Keratinocyte (primary cell): ENCODE measurements at regions not wholly inside any gene's neighbourhood (a gene's known extent, or its start where the extent isn't known, plus 50 kb on each side); places are given as distances from the start of the nearest gene placed in this dataset.

Source experiments
- DNase-seq: peaks from one replicate; pipeline ENCODE4 v3.0.0-alpha.2; 2011; ENCODE audit warnings: low read depth, missing footprints, low spot score
- FAIRE-seq: peaks from 2 replicates; lab custom pipeline; 2011; peaks lifted over from hg19 to GRCh38; lab: Jason Lieb, UNC
- H2AFZ ChIP-seq: 2 replicates; pipeline ENCODE4 v1.6.0; 2012; ENCODE audit warnings: low read length, control low read depth, inconsistent platforms; ENCODE audit not compliant: control insufficient read depth
- H3K27ac ChIP-seq: 2 replicates; pipeline ENCODE4 v1.5.1; 2011; ENCODE audit warnings: low read length; ENCODE audit not compliant: control insufficient read depth, insufficient read depth
- H3K27me3 ChIP-seq: 3 replicates; pipeline ENCODE4 v1.6.0; 2011; ENCODE audit warnings: low read length; ENCODE audit not compliant: control insufficient read depth, insufficient read depth; ENCODE audit errors: extremely low read depth
- H3K36me3 ChIP-seq, 2 experiments: 2 replicates in 1 of 2; 3 replicates in 1 of 2; pipeline ENCODE4 v1.5.1; 2011; ENCODE audit warnings: low read length in 2 of 2, mild to moderate bottlenecking in 1 of 2; ENCODE audit not compliant: control insufficient read depth in 2 of 2, insufficient read depth in 2 of 2; ENCODE audit errors: extremely low read depth in 1 of 2
- H3K4me1 ChIP-seq: 3 replicates; pipeline ENCODE4 v1.5.1; 2011; ENCODE audit warnings: low read length; ENCODE audit not compliant: control insufficient read depth, insufficient read depth; ENCODE audit errors: extremely low read depth
- H3K4me2 ChIP-seq: 3 replicates; pipeline ENCODE4 v1.6.0; 2011; ENCODE audit warnings: low read depth, low read length; ENCODE audit not compliant: control insufficient read depth, insufficient read depth; ENCODE audit errors: extremely low read depth
- H3K4me3 ChIP-seq, 3 experiments: fragments of 200-600 bp in 1 of 3; sonication (generic) in 1 of 3; 2 replicates in 2 of 3; 3 replicates in 1 of 3; pipeline ENCODE4 v1.5.1; 2011 to 2016; ENCODE audit warnings: low read length in 3 of 3, mild to moderate bottlenecking in 3 of 3, control low read depth in 2 of 3, inconsistent platforms in 1 of 3, low read depth in 1 of 3, mixed read lengths in 1 of 3, mixed run types in 1 of 3, moderate library complexity in 1 of 3; ENCODE audit not compliant: control insufficient read depth in 2 of 3, insufficient read depth in 2 of 3; ENCODE audit errors: extremely low read depth in 1 of 3
- H3K79me2 ChIP-seq: 2 replicates; pipeline ENCODE4 v1.6.0; 2012; ENCODE audit warnings: low read length; ENCODE audit not compliant: control insufficient read depth, insufficient read depth
- H3K9ac ChIP-seq: 3 replicates; pipeline ENCODE4 v1.6.0; 2011; ENCODE audit warnings: low read length; ENCODE audit not compliant: control insufficient read depth, insufficient read depth; ENCODE audit errors: extremely low read depth
- H3K9me1 ChIP-seq: 3 replicates; pipeline ENCODE4 v1.6.0; 2011; ENCODE audit warnings: low read length; ENCODE audit not compliant: control insufficient read depth, insufficient read depth; ENCODE audit errors: extremely low read depth
- H3K9me3 ChIP-seq: 2 replicates; pipeline ENCODE4 v1.5.1; 2012; ENCODE audit warnings: low read depth, low read length; ENCODE audit not compliant: control insufficient read depth
- H4K20me1 ChIP-seq: 3 replicates; pipeline ENCODE4 v1.6.0; 2011; ENCODE audit warnings: low read length; ENCODE audit not compliant: control insufficient read depth, insufficient read depth; ENCODE audit errors: extremely low read depth
- EZH2 ChIP-seq: IDR thresholded peaks from one replicate; pipeline ENCODE4 v1.6.1; 2012; ENCODE audit warnings: inconsistent platforms, mild to moderate bottlenecking, low read length, moderate library complexity
- dilution Hi-C: fragments of 300-500 bp; cut with MboI; formaldehyde crosslinking; loops from one replicate; pipeline ENCODE4 v1.7.0; 2020; ENCODE audit warnings: low sequenced_read_pairs; ENCODE audit not compliant: extremely low pct_ligation_motif_present
- TF ChIP-seq, protein P1 (sequence below), 3 experiments: IDR thresholded peaks in 1 of 3; conservative IDR thresholded peaks in 1 of 3; optimal IDR thresholded peaks in 1 of 3; 2 replicates in 2 of 3; 3 replicates in 1 of 3; pipeline versions ENCODE3 to v1.5.1; 2011; ENCODE audit warnings: low read length in 3 of 3, mild to moderate bottlenecking in 3 of 3, moderate library complexity in 2 of 3, control low read depth in 1 of 3, inconsistent platforms in 1 of 3; ENCODE audit not compliant: insufficient read depth in 2 of 3; ENCODE audit errors: extremely low read depth in 1 of 3

DNA sequence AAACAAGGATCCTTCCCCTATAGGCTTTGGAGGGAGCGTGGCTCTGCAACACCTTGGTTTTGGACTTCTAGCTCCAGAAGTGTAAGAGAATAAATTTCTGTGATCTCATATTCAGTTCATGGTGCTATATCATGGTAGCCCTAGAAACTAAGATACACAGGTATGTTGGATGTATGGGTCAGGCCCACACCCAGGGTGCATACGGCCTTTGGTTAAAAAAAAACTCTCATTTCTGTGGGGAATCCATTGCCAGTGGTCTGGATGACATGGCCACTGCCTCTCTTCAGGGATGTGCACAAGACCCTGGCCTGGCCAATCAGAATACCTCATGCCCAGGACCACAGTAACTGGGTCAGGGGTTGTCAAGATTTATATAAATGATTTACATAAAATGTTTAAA, 56.8 kb upstream of the CD34 start:
- Histone ChIP-seq H3K4me3 (no peak overlapping the region), H3K9me1 (no peaks in the 10 kb centered on the region), H2AFZ (no peak overlapping the region), H3K27me3 (no peaks in the 10 kb centered on the region), H3K36me3 (no peaks in the 10 kb centered on the region), H3K27ac (no peak overlapping the region), H4K20me1 (no peaks in the 10 kb centered on the region), H3K4me1 (peaks cover 22% of the 10 kb centered on the region), H3K9ac (no peak overlapping the region), H3K4me2 (no peak overlapping the region), H3K79me2 (no peaks in the 10 kb centered on the region), H3K9me3 (no peaks in the 10 kb centered on the region)
- dilution Hi-C loops = no loop called here
- FAIRE-seq = no peak
- DNase-seq = no peak
- no peak for TF ChIP-seq EZH2
- TF ChIP-seq, protein P1, sequence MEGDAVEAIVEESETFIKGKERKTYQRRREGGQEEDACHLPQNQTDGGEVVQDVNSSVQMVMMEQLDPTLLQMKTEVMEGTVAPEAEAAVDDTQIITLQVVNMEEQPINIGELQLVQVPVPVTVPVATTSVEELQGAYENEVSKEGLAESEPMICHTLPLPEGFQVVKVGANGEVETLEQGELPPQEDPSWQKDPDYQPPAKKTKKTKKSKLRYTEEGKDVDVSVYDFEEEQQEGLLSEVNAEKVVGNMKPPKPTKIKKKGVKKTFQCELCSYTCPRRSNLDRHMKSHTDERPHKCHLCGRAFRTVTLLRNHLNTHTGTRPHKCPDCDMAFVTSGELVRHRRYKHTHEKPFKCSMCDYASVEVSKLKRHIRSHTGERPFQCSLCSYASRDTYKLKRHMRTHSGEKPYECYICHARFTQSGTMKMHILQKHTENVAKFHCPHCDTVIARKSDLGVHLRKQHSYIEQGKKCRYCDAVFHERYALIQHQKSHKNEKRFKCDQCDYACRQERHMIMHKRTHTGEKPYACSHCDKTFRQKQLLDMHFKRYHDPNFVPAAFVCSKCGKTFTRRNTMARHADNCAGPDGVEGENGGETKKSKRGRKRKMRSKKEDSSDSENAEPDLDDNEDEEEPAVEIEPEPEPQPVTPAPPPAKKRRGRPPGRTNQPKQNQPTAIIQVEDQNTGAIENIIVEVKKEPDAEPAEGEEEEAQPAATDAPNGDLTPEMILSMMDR (optimal IDR thresholded peaks at IDR 0.05 in 1 of 3, IDR thresholded peaks at IDR 0.05 in 1 of 3, conservative IDR thresholded peaks at IDR 0.05 in 1 of 3; ENCODE audit: extremely low read depth in 1 of 3, insufficient read depth in 2 of 3, low read length in 3 of 3) = no peak

DNA sequence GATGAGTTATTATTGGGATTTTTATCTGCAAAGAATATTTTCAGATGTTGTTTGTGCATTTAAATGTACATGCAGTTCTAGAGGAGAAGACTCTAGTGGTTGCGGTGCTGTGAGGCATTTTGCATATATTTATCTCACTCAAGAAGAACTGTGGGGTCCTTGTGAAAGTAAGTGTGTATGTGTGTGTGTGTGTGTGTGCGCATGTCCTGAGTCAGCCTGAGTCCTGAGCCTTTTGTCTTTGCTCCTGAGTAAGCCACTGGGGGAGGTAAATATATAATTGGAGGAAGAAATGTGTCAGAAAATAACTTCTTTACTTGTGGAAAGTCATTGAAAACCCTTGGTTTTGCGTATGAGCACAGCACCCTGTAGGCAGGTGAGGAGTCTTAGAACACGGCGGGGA, 55.6 kb upstream of the CD34 start:
- peaks cover 28% of the 10 kb centered on the region for H3K4me1 ChIP-seq
- DNase-seq (no peak), FAIRE-seq (no peak)
- H3K9ac ChIP-seq = no peak overlapping the region
- H3K27me3 ChIP-seq = no peaks in the 10 kb centered on the region
- dilution Hi-C loops = no loop called here
- H3K4me2 ChIP-seq = no peak overlapping the region
- H4K20me1 ChIP-seq = no peaks in the 10 kb centered on the region
- H2AFZ ChIP-seq = no peak overlapping the region
- H3K4me3 ChIP-seq = no peak overlapping the region
- H3K36me3 ChIP-seq = no peaks in the 10 kb centered on the region
- H3K9me1 ChIP-seq = no peaks in the 10 kb centered on the region
- TF ChIP-seq EZH2 = no peak
- TF ChIP-seq, protein P1 (optimal IDR thresholded peaks at IDR 0.05 in 1 of 3, IDR thresholded peaks at IDR 0.05 in 1 of 3, conservative IDR thresholded peaks at IDR 0.05 in 1 of 3; ENCODE audit: extremely low read depth in 1 of 3, insufficient read depth in 2 of 3, low read length in 3 of 3) = no peak
- H3K79me2 ChIP-seq = no peaks in the 10 kb centered on the region
- H3K9me3 ChIP-seq = no peaks in the 10 kb centered on the region
- H3K27ac ChIP-seq = no peak overlapping the region
